ENCODE measurements at regions not wholly inside any gene's neighbourhood (a gene's known extent, or its start where the extent isn't known, plus 50 kb on each side); places are given as distances from the start of the nearest gene placed in this dataset.
A peak's percentile ranks its signal among the peaks of the same experiment; 100 is the strongest.

DNA sequence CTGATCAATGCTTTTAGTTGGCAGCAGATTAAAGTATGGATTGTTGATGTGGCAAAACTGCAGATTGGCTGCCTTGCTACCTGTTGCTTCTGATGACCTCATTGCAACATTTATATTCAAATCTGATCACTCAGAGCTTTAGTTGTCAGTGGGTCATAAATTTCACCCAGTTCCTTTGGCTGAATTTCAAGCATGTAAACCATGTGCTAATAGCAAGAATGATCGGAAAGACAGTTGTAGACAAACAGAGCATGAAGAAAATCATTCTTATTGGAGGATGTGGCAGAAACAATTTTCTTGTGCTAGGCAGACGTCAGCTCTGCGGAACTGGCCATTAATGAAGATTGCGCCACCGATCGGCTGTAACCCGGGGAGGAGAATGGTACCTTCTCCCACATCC lies 346.6 kb upstream of the EEF2KMT start:
- peaks cover 74% of the 10 kb centered on the region for H3K27me3 Mint-ChIP-seq (ENCODE audit: unreplicated experiment)
- TF ChIP-seq, protein P1, sequence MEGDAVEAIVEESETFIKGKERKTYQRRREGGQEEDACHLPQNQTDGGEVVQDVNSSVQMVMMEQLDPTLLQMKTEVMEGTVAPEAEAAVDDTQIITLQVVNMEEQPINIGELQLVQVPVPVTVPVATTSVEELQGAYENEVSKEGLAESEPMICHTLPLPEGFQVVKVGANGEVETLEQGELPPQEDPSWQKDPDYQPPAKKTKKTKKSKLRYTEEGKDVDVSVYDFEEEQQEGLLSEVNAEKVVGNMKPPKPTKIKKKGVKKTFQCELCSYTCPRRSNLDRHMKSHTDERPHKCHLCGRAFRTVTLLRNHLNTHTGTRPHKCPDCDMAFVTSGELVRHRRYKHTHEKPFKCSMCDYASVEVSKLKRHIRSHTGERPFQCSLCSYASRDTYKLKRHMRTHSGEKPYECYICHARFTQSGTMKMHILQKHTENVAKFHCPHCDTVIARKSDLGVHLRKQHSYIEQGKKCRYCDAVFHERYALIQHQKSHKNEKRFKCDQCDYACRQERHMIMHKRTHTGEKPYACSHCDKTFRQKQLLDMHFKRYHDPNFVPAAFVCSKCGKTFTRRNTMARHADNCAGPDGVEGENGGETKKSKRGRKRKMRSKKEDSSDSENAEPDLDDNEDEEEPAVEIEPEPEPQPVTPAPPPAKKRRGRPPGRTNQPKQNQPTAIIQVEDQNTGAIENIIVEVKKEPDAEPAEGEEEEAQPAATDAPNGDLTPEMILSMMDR (IDR thresholded peaks at IDR 0.05; ENCODE audit: unreplicated experiment), result no peak
- no peaks in the 10 kb centered on the region for H3K36me3 Mint-ChIP-seq (ENCODE audit: insufficient read depth, unreplicated experiment)
- no TSS peak for BruUV-seq (replicated peaks)
- no peak overlapping the region for H3K27ac Mint-ChIP-seq (ENCODE audit: unreplicated experiment)
- CTCF ChIA-PET, result no interaction called here
- no peaks in the 10 kb centered on the region for H3K4me1 Mint-ChIP-seq (ENCODE audit: low read depth, unreplicated experiment)
- intact Hi-C loops (cut with micrococcal nuclease; ENCODE audit: unreplicated experiment), result no loop called here
- no peak overlapping the region for H3K4me3 Mint-ChIP-seq (ENCODE audit: low read depth, unreplicated experiment)
- DNase-seq, result no peak
- H3K9me3 Mint-ChIP-seq (ENCODE audit: low read depth, unreplicated experiment), result peaks cover 12% of the 10 kb centered on the region

DNA sequence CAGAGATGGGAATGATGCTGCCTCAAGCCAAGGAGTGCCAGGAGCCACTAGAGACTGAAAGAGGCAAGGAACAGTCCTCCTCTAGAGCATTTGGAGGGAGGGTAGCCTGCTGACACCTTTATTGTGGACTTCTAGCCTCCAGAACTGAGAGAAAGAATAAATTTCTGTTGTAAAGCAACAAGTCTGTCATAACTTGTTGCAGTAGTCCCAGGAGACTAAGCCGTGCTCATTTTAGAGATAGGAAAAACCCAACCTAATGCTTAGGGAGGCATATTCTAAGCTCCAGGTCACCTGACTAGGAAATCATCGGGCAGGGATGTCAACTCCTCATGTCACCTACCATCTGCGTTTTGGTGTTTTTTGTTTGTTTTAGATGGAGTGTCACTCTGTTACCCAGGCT lies 345.4 kb upstream of the EEF2KMT start:
- H3K4me1 Mint-ChIP-seq (ENCODE audit: low read depth, unreplicated experiment), result no peaks in the 10 kb centered on the region
- no peak overlapping the region for H3K4me3 Mint-ChIP-seq (ENCODE audit: low read depth, unreplicated experiment)
- H3K27ac Mint-ChIP-seq (ENCODE audit: unreplicated experiment), result no peak overlapping the region
- CTCF ChIA-PET, result no interaction called here
- no peak for DNase-seq
- peaks cover 75% of the 10 kb centered on the region for H3K27me3 Mint-ChIP-seq (ENCODE audit: unreplicated experiment)
- BruUV-seq (replicated peaks), result no TSS peak
- TF ChIP-seq, protein P1 (IDR thresholded peaks at IDR 0.05; ENCODE audit: unreplicated experiment), result no peak
- H3K9me3 Mint-ChIP-seq (ENCODE audit: low read depth, unreplicated experiment), result peaks cover 17% of the 10 kb centered on the region
- intact Hi-C loops (cut with micrococcal nuclease; ENCODE audit: unreplicated experiment), result no loop called here
- H3K36me3 Mint-ChIP-seq (ENCODE audit: insufficient read depth, unreplicated experiment), result no peaks in the 10 kb centered on the region

DNA sequence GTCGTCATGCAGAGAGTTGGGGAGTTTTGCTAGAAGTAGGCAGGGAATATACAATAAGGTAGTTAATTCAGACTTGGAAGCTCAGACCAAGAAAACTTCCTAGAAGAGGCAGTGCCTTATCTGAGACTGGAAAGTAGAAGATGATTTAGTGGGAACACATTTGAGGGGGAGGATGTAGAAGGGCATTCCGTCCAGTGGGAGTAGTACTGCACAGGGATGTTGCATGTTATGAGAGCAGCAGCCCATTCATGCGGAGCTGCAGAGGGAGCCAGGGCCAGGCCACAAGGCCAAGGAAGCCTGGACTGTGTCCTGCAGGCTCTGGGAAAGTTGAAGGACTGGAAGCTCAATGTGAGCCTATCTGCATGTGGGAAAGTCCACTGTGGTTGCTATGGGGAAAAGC lies 344.5 kb upstream of the EEF2KMT start:
- intact Hi-C loops (cut with micrococcal nuclease; ENCODE audit: unreplicated experiment), result no loop called here
- peaks cover 17% of the 10 kb centered on the region for H3K9me3 Mint-ChIP-seq (ENCODE audit: low read depth, unreplicated experiment)
- H3K27me3 Mint-ChIP-seq (ENCODE audit: unreplicated experiment), result peaks cover 66% of the 10 kb centered on the region
- no peaks in the 10 kb centered on the region for H3K36me3 Mint-ChIP-seq (ENCODE audit: insufficient read depth, unreplicated experiment)
- no peak for DNase-seq
- no peak overlapping the region for H3K27ac Mint-ChIP-seq (ENCODE audit: unreplicated experiment)
- TF ChIP-seq, protein P1 (IDR thresholded peaks at IDR 0.05; ENCODE audit: unreplicated experiment), result no peak
- no TSS peak for BruUV-seq (replicated peaks)
- H3K4me3 Mint-ChIP-seq (ENCODE audit: low read depth, unreplicated experiment), result no peak overlapping the region
- CTCF ChIA-PET, result no interaction called here
- no peaks in the 10 kb centered on the region for H3K4me1 Mint-ChIP-seq (ENCODE audit: low read depth, unreplicated experiment)

DNA sequence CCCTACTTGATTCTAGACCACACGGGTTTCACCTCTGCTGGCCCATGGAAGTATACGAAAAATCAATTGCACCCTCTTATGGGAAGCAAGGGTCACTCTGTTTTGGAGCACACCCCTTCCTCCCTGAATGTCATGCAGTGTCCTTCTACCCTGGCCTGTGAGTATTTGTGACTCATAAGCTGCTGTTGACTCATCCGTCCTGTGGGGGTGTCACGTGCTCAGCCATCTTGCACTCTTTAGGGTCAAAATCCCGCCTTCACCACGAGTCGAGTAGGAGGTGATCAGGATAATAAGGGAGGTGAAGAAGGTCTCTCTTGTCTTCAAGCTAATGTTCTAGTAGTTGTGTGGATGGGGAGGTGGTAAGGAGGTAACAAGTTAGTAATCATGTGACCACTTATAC lies 341.0 kb upstream of the EEF2KMT start:
- CTCF ChIA-PET, result interaction anchor here (0.6 kb wide), 1 partner anchor 1459 kb away, joined by 4 read pairs; no protein-coding TSS in a partner anchor

More for the DNA sequence above, 341.0 kb upstream of the EEF2KMT start:
- no peak overlapping the region for H3K27ac Mint-ChIP-seq (ENCODE audit: unreplicated experiment)
- no peaks in the 10 kb centered on the region for H3K4me1 Mint-ChIP-seq (ENCODE audit: low read depth, unreplicated experiment)
- no peak overlapping the region for H3K4me3 Mint-ChIP-seq (ENCODE audit: low read depth, unreplicated experiment)
- peaks cover 52% of the 10 kb centered on the region for H3K27me3 Mint-ChIP-seq (ENCODE audit: unreplicated experiment)
- peak; percentile 11 for DNase-seq
- intact Hi-C loops (cut with micrococcal nuclease; ENCODE audit: unreplicated experiment), result no loop called here
- no TSS peak for BruUV-seq (replicated peaks)
- H3K36me3 Mint-ChIP-seq (ENCODE audit: insufficient read depth, unreplicated experiment), result no peaks in the 10 kb centered on the region
- H3K9me3 Mint-ChIP-seq (ENCODE audit: low read depth, unreplicated experiment), result peaks cover 17% of the 10 kb centered on the region
- TF ChIP-seq, protein P1 (IDR thresholded peaks at IDR 0.05; ENCODE audit: unreplicated experiment), result no peak

Data from Calu3 (cell line).